IPS-18a (cell line): ENCODE measurements at regions not wholly inside any gene's neighbourhood (a gene's known extent, or its start where the extent isn't known, plus 50 kb on each side); places are given as distances from the start of the nearest gene placed in this dataset.
"Not testable (repeated sequence)": the region's sequence is repeated elsewhere in the genome, so short reads cannot be mapped to it uniquely, and the experiment has no call there.

Experiments
- H3K27ac ChIP-seq: one replicate; pipeline ENCODE4 v1.5.1; 2013; ENCODE audit warnings: low read length
- H3K27me3 ChIP-seq: one replicate; pipeline ENCODE4 v1.6.1; 2013; ENCODE audit warnings: mild to moderate bottlenecking, low read length; ENCODE audit not compliant: control insufficient read depth, insufficient read depth
- H3K36me3 ChIP-seq: one replicate; pipeline ENCODE4 v1.6.1; 2013; ENCODE audit warnings: low read depth, low read length; ENCODE audit not compliant: control insufficient read depth
- H3K4me1 ChIP-seq: one replicate; pipeline ENCODE4 v1.6.1; 2013; ENCODE audit warnings: low read depth, low read length; ENCODE audit not compliant: control insufficient read depth
- H3K4me3 ChIP-seq: one replicate; pipeline ENCODE4 v1.5.1; 2013; ENCODE audit warnings: low read length
- H3K9ac ChIP-seq: one replicate; pipeline ENCODE4 v1.6.1; 2013; ENCODE audit warnings: mild to moderate bottlenecking, low read length, moderate library complexity
- H3K9me3 ChIP-seq: one replicate; pipeline ENCODE4 v1.6.1; 2013; ENCODE audit warnings: low read depth, low read length; ENCODE audit not compliant: control insufficient read depth

DNA sequence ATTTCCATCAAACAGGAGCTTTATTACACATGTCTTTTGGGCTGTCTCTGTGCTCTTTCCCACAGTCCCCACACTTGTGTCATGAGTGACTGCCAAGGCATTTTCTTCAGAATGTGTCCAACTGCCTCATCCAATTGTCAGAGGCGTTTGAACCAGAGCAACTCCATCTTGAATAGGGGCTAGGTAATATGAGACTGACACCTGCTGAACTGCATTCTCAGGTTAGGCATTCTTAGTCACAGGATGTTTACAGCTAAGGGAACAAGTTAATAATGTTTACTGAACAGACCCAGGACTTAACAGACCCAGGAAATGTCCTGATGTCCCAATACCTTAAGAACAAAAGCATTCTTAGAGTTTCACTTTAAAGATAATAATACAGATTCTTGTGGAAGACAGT lies 595.5 kb downstream of the REEP3 start:
- Histone ChIP-seq H3K4me1 (peaks cover 17% of the 10 kb centered on the region), H3K27ac (no peak overlapping the region), H3K9me3 (no peaks in the 10 kb centered on the region), H3K9ac (no peak overlapping the region), H3K36me3 (no peaks in the 10 kb centered on the region), H3K4me3 (no peak overlapping the region), H3K27me3 (no peaks in the 10 kb centered on the region)

DNA sequence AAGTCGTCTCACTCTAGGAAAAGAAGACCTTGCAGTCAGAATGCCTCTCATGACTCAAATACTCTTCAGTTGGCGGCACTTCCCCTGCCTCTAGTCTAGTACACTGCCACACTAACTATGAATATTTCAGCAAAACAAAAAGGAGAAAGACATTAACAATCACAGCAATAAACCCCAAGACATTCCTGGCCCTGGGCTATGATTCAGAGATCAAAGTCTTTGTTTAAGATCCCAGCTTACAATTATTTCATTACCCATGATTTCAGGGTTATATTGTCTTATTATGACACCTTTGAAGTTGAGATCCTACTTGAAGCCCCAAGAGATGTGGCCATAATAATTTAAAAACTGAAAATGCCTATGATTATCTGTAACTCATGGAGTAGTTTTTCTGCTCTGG lies 597.5 kb downstream of the REEP3 start:
- Histone ChIP-seq H3K27me3 (no peaks in the 10 kb centered on the region), H3K27ac (no peak overlapping the region), H3K36me3 (no peaks in the 10 kb centered on the region), H3K9me3 (no peaks in the 10 kb centered on the region), H3K9ac (no peak overlapping the region), H3K4me1 (peaks cover 13% of the 10 kb centered on the region), H3K4me3 (no peak overlapping the region)

- H3K9me3 ChIP-seq, H3K4me3 ChIP-seq, H3K9ac ChIP-seq, H3K27ac ChIP-seq, H3K27me3 ChIP-seq, H3K4me1 ChIP-seq, H3K36me3 ChIP-seq: not testable (repeated sequence)
Observed at GRCh38 chr10:64120301-64120980, 599.2 kb downstream of the REEP3 start.

DNA sequence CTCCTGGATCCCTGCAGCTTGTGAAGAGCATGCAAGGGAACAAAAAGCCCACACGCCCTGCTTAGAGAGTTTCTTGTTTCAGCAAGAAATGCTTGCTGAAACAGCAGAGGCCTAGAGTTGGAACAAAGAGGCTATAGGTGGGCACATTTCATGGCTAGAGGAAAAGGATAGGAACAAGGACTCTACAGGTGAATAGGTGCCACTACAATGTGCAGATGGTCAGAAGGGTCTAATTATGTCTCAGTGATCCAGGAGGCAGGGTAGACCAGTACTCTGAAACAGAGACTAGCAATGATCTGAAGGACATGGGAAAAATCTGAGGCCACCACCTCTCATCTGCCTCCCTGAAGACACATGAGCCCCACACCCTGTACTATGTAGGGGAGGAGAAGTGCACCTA lies 609.0 kb downstream of the REEP3 start:
- Histone ChIP-seq H3K4me3 (no peak overlapping the region), H3K27me3 (no peaks in the 10 kb centered on the region), H3K9ac (no peak overlapping the region), H3K4me1 (peaks cover 11% of the 10 kb centered on the region), H3K27ac (no peak overlapping the region), H3K36me3 (no peaks in the 10 kb centered on the region), H3K9me3 (no peaks in the 10 kb centered on the region)

DNA sequence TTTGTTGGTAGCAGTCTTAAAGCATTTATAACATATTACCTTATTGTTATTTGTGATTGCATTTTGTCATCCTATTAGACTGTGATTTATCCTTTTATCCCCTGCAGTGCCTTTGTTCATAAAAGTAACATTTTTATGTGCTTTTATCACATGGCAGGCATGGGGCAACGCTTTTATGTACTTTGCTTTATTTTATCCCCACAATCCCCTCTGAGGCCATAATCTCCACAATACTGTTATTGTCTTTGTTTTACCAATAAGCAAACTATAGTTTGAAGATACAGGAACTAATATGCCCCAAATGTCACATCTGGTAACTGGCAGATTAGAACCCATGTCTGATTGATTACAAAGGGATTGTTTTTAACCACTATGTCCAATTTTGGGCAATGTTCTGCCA lies 613.5 kb downstream of the REEP3 start:
- H3K9ac ChIP-seq = no peak overlapping the region

DNA sequence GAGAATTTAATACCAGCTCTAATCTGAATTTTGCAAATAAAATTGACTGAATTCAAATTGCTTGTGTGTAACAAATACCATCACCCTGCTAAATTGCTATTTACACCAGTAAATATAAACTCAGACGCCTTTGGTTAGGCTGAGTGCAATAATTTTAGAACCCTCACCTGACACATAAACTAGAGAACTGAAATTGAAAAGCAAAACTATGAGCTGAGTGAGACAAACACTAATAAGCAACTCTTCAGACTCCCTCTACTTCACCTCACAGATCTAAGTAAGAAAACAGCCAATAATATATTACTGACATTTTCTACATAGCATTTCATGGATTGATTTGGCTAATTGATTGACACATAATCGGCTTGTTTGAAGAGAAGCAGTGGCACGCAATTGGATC lies 621.2 kb downstream of the REEP3 start:
- Histone ChIP-seq H3K36me3 (no peaks in the 10 kb centered on the region), H3K4me3 (no peak overlapping the region), H3K4me1 (no peaks in the 10 kb centered on the region), H3K27me3 (no peaks in the 10 kb centered on the region), H3K9ac (no peak overlapping the region), H3K27ac (no peak overlapping the region), H3K9me3 (no peaks in the 10 kb centered on the region)

More for the DNA sequence above, 613.5 kb downstream of the REEP3 start:
- H3K4me1 ChIP-seq = peaks cover 11% of the 10 kb centered on the region
- no peak overlapping the region for H3K27ac ChIP-seq
- H3K4me3 ChIP-seq = no peak overlapping the region
- H3K36me3 ChIP-seq = no peaks in the 10 kb centered on the region
- no peaks in the 10 kb centered on the region for H3K9me3 ChIP-seq
- no peaks in the 10 kb centered on the region for H3K27me3 ChIP-seq

DNA sequence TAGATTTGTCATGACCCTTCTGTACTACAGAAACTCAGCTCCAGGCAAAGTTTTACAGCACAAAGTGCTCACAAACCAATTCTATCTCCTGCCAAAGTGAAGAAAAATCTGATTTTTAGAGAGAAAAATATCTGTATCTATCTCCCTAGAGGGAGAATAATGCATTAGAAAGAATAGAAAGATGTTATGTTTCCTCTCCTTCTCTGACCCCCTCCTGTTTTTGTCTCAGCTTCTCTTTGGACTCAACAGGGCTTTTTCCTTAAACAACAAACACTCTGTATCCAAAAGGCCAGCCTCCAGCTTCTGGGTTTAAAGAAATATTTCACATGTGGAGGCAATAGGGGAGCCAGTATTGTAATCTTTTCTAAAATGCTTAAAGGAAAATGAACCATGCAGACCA lies 627.4 kb downstream of the REEP3 start:
- Histone ChIP-seq H3K4me1 (peaks cover 13% of the 10 kb centered on the region), H3K4me3 (no peak overlapping the region), H3K27ac (no peak overlapping the region), H3K36me3 (no peaks in the 10 kb centered on the region), H3K27me3 (no peaks in the 10 kb centered on the region), H3K9me3 (no peaks in the 10 kb centered on the region), H3K9ac (no peak overlapping the region)

- Histone ChIP-seq H3K9me3 (no peaks in the 10 kb centered on the region), H3K36me3 (no peaks in the 10 kb centered on the region), H3K4me3 (no peak overlapping the region), H3K27ac (no peak overlapping the region), H3K4me1 (no peaks in the 10 kb centered on the region), H3K27me3 (no peaks in the 10 kb centered on the region), H3K9ac (no peak overlapping the region)
Observed at GRCh38 chr10:64156166-64156565, 635.0 kb downstream of the REEP3 start.

GRCh38 chr10:64158551-64158950 lies 637.4 kb downstream of the REEP3 start:
- Histone ChIP-seq H3K9me3 (no peaks in the 10 kb centered on the region), H3K9ac (no peak overlapping the region)

GRCh38 chr10:64159910-64160872 lies 639.0 kb downstream of the REEP3 start:
- Histone ChIP-seq H3K27me3 (no peaks in the 10 kb centered on the region), H3K27ac (no peak overlapping the region), H3K4me1 (no peaks in the 10 kb centered on the region), H3K4me3 (no peak overlapping the region), H3K36me3 (no peaks in the 10 kb centered on the region), H3K9ac (no peak overlapping the region), H3K9me3 (no peaks in the 10 kb centered on the region)

More at GRCh38 chr10:64158551-64158950, 637.4 kb downstream of the REEP3 start:
- Histone ChIP-seq H3K27me3 (no peaks in the 10 kb centered on the region), H3K4me3 (no peak overlapping the region), H3K27ac (no peak overlapping the region), H3K4me1 (no peaks in the 10 kb centered on the region), H3K36me3 (no peaks in the 10 kb centered on the region)

DNA sequence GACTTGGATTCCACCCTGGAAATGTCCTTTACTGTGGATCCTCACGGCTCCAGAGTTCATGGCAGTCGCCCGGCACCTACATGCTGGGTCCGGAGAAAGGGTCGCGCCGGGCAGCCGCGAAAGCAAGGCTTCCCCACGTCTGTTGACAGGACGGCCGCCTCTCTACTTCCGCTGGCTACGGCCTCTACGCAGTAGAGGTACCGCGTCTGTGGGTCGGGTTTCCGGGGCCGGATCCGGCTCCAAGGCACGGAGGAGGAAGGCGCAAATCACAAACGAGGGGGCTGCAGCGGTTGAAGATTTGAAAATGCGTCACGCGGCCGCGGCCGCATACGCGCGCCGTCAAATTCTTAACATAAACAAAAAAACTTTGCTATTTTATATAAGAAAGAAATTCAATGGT lies 649.6 kb downstream of the REEP3 start:
- Histone ChIP-seq H3K27me3 (no peaks in the 10 kb centered on the region), H3K9me3 (no peaks in the 10 kb centered on the region), H3K9ac (no peak overlapping the region), H3K4me3 (no peak overlapping the region), H3K4me1 (no peaks in the 10 kb centered on the region), H3K27ac (no peak overlapping the region), H3K36me3 (no peaks in the 10 kb centered on the region)
